Thyroid gland (tissue), 4 donors: ENCODE measurements at regions not wholly inside any gene's neighbourhood (a gene's known extent, or its start where the extent isn't known, plus 50 kb on each side); places are given as distances from the start of the nearest gene placed in this dataset.

Experiments
- CTCF ChIP-seq, 6 experiments: fragments of 200-600 bp in 3 of 6; fragments of 450-650 bp in 3 of 6; sonication (generic) in 3 of 6; IDR thresholded peaks; one replicate each; pipeline ENCODE4 v1.5.1; 2016 to 2019; ENCODE audit warnings: antibody characterized with exemption in 6 of 6, mild to moderate bottlenecking in 2 of 6, inconsistent platforms in 1 of 6, moderate library complexity in 1 of 6
- POLR2A ChIP-seq, 2 donors: fragments of 450-650 bp; IDR thresholded peaks; one replicate each; pipeline ENCODE4 v1.6.1; 2017; ENCODE audit warnings: antibody characterized with exemption in 2 of 2, mild to moderate bottlenecking in 2 of 2, moderate library complexity in 1 of 2

GRCh38 chr3:72536206-72536877, 311.9 kb downstream of the SHQ1 start:
- TF ChIP-seq CTCF (IDR thresholded peaks at IDR 0.05) (no peak), POLR2A (IDR thresholded peaks at IDR 0.05) (no peak)
